HG03280 (cell line): ENCODE measurements at regions not wholly inside any gene's neighbourhood (a gene's known extent, or its start where the extent isn't known, plus 50 kb on each side); places are given as distances from the start of the nearest gene placed in this dataset.

Experiments
- ATAC-seq: cut with Tn5 transposase; IDR thresholded peaks from one replicate; pipeline ENCODE4 v1.9.1; 2021; ENCODE audit warnings: mild to moderate bottlenecking, moderate library complexity; ENCODE audit not compliant: unreplicated experiment

- ATAC-seq: no peak
These were observed 648.3 kb upstream of the CFAP20DC start for GRCh38 chr3:59698091-59698490.

DNA sequence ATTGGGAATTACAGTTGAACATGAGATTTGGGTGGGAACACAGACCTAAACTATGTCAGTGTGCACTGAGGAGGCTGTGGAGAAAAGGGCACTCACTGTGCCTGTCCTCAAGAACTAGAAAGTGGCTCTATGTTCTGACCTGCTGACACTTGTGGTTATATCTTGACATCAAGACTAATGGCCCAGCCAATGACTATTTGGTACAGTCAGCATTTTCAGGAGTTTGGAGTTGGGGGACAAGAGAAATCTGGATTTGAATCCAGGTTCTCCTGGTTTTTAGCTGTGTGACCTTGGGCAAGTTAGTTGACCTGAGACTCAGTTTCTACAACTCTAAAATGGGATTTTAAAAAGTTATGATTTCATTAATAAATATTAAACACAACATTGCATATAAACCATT lies 647.0 kb upstream of the CFAP20DC start:
- ATAC-seq: no peak

DNA sequence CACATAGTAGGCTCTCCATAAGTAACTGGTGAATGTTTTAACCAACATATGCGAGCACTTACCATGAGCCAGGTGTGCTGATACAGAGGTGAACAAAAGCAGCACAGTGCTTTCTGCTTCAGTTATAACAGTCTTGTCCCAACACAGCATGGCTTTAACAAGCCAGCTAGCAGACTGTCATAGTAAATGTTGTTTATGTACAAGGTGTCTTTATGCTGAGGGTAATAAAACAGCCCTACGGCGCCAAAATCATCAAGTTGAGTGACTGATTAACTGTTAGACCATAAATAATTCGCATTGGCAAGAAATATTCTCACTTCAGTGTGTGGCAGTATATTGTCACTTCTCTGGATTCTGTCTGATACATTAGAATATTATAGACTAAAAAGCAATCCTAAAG lies 646.0 kb upstream of the CFAP20DC start:
- no peak for ATAC-seq

DNA sequence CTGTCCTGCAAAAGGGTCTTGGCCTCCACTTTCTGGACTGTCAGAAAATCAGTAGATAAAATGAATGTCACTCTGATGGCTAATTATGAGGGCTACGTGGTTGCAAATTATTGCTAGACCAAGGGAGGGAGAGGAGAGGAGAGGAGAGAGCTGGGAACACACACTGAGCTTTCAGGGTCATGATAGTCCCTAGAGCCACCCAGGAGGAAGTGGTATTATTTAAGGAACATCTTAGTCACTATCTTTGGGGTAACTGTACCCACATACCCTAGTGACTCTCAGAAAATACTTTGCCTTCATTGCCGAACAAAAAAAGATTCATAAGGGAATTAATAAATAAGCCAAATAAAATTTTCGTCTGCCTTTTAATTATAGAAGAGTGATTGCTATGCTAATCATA lies 642.3 kb upstream of the CFAP20DC start:
- ATAC-seq: no peak

DNA sequence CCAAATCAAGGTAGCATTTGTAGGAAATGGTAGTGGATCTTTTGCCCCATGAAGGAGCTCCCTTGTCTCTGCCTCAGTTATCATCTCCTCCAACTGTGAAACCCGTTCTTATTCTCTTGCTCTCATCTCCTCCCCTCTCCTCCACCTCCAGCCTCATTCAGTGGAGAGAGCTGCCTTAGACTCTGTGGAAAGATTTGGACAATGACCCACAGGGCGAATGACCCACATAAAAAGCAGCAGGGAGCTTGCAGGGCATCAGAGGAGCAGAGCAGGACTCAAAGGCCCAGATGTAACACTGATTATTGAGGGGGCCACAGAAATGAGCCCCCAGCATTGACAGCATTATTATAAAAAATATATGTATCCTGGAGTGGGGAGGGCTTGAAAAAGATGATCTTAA lies 641.1 kb upstream of the CFAP20DC start:
- ATAC-seq: no peak

- ATAC-seq: no peak
These were observed 638.8 kb upstream of the CFAP20DC start for GRCh38 chr3:59688636-59689035.

DNA sequence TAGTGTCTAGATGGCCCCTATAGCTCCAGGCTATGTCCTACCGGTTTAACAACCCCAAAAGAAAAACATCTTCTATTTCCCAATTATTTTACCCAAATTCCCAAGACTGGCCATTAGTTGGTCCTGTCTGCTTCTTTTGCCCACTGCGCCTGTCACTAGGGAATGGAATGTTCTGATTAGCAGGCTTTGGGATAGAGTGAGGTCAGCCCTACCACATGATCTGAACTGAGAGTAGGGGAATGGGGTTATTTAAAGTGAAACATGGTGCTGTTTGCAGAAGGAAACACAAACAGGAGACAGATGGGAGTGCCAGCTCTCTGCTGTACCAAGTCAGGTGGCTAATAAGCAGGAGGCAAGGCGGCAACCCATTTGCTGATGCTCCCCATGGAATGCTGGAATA lies 635.6 kb upstream of the CFAP20DC start:
- ATAC-seq: no peak

GRCh38 chr3:59684766-59685165 lies 634.9 kb upstream of the CFAP20DC start:
- ATAC-seq: no peak

- ATAC-seq: no peak
These were observed 631.1 kb upstream of the CFAP20DC start for GRCh38 chr3:59680919-59681318.

DNA sequence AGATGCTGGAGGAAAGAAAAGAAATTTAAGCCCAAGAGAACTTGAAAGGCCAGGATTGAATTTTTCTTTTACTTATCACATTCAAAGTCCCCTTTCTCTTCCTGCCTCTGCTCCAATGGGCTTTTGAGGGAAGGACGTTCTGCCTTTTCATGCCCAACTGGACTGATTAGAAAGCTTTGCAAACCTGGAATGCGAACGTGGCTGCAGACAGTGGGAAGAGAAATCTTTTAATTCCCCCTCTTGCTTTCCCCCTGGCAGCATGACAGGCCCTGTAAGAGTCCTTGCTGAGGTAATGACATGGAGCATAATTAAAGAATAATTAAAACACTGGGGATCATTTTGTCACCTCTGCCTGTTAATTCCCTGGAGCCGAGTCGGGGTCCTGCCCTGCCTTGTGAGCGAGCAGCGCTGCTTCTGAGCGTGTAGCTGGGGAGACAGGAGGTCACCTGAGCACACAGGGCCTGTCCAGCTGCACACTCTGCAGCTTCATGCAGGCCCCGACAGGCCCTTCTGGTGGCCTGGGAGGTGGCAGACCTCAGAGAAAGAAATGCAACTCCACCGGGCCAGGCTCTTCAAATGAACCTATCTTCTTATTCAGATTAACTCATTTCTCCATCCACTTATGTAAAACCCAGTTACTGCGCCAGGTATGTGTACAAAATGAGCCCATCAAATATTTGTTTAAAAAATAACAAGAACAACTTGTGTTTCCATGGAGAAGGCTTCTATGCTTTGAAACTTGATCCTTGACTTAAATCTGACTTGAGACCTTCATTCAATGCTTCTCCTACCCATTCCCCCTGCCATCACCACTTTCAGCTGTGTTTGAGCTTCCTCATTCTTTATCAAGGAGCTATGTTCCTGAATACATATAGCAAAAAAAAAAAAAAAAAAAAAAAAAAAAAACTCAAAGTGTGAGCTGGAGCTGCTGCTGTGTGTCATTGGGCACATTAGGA lies 628.2 kb upstream of the CFAP20DC start:
- ATAC-seq: no peak

GRCh38 chr3:59675495-59675894 lies 625.7 kb upstream of the CFAP20DC start:
- ATAC-seq: no peak

DNA sequence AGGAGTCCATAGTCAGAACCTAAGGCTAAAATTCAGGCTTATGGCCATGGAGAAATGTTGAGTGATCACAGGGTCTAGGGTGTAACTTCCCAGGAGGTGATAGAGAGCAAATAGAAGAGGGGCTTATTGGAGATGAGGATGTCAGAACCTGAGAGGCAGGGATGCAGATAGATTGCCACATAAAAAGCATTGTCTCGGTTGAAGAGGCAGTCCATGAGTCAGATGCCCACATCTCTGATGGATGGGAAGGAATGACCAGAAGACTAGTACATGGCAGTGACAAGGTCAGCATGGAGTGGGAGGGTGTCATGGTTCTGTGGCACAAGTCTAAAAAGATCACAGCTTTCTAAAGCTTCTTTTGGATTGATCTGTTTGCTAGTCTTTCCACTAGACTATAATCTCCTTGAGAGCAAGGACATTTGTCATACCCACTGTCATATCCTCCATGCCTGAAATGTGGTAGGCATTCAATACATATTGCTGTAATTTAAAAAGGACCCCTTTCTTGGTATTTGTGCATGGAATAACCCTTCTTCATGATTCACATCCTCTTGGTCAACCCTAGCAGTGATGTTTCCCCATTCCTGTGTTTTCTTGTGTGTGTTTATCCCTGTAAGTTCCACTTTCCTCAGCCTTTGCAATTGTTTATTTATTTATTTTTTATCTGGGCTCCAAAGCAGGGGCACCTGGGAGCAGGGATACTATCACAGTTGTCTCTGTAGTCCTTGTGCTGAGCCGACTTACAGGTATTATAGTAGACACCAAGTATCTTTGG lies 613.4 kb upstream of the CFAP20DC start:
- ATAC-seq: no peak

DNA sequence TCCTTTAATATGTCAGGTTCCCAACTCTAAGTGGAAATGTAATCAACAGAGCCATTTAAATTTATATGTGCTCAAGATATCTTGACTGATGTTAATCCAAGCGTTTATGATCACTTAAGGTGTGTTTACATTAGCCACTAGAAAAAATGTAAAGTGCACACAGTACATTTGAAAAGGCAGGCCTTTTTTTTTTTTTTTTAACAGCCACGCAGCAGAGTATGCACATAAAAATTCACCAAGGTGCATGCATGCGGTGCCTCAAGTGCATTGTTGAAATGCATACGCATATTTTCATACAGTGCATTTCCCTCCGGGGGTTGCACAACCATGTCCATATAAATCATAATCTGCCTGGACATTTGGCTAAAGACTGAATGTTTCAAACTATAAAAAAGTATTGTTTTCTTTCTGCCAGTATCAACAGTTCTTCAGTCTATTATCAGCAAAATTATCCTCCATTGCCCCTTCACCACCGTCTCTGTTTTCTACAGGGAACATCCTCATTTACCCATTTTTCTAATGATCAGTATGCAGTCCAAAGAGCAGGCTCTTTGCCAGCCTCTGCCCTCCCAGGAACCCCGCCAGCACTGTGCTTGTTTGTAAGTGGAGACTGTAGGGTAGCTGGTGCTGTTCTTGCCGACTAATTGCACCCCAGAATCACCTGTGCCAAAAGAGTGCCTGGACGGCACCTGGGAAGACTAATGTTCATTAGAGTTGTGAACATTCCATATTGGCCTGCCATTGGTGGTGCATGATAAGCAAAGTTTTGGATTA lies 611.2 kb upstream of the CFAP20DC start:
- ATAC-seq: no peak

- no peak for ATAC-seq
These were observed 610.6 kb upstream of the CFAP20DC start for GRCh38 chr3:59660376-59660775.

- no peak for ATAC-seq
These were observed 609.9 kb upstream of the CFAP20DC start for GRCh38 chr3:59659755-59660154.

DNA sequence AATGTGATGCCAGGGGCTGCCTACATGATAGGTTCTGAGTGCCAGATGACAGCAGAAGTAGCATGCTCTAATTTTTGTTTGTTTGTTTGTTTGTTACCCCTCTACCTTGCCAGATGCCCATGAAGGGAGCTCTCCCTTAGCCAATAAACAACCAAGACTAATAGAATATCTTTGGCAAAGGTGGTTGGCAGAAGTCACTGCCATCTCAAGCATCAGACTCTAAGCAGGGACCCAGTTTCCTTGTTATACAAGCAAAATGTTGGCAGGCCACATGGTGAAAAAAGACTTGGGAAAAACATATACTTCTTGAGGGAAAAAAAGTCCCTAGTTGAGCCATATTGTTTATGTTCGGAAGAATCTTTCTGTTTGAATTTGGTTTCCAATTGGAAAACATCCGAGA lies 609.0 kb upstream of the CFAP20DC start:
- no peak for ATAC-seq

GRCh38 chr3:59658274-59658673 lies 608.4 kb upstream of the CFAP20DC start:
- no peak for ATAC-seq

GRCh38 chr3:59655418-59656015 lies 605.7 kb upstream of the CFAP20DC start:
- no peak for ATAC-seq

DNA sequence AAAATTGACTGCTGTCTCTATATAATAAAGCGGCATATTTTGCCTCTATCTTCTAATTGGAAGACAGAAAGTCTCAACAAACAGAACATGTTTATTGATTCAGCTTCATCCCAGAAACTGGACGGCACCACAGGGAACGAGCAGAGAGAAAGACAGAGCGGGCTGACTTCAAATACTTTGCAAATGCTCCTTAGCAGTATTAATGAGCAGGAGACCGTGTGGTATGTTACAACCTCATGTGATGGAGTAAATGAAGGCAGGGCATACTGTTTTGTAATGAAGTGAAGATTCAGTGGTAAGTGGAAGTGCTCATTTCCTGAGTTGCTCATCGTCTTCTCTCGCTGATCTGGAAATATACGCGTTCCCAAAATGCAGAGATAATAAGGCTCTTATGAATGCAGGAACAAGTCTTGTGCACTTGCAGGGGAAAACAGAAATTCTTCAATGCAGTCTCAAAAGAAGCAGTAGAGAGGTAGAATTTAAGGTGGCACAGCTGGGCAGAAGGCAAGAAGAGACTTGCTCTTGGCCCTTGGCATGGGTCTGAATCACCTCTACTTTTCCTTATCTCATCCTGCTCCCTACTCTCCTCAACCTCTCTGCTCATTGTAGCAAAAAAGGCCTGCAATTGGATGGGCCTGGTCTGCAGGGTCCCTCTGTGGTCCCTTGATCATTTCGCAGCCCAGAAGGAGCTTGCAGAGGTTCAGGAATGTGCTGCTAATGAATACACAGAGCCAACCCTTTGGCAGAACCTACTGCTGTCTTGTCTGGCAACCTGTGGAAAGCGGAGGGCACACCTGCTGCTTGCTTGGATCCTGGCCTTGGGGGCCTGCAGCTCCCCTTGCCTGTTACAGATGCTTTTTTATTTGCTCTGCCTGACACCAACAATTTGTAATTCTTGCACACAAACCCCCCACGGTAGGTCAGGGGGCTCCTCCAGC lies 604.9 kb upstream of the CFAP20DC start:
- no peak for ATAC-seq

GRCh38 chr3:59654123-59654479 lies 604.3 kb upstream of the CFAP20DC start:
- no peak for ATAC-seq
